Sigmoid colon (tissue), 6 donors: ENCODE measurements at regions not wholly inside any gene's neighbourhood (a gene's known extent, or its start where the extent isn't known, plus 50 kb on each side); places are given as distances from the start of the nearest gene placed in this dataset.

Experiments
- DNase-seq: peaks from one replicate; pipeline ENCODE4 v3.0.0-alpha.2; 2019
- H3K27ac ChIP-seq, 4 donors: fragments of 200-600 bp; sonication (generic); one replicate each; pipeline ENCODE4 v1.5.1; 2016 to 2019; ENCODE audit warnings: mild to moderate bottlenecking in 1 of 4
- H3K27me3 ChIP-seq, 3 donors: fragments of 200-600 bp; sonication (generic); one replicate each; pipeline ENCODE4 v1.5.1; 2019; ENCODE audit warnings: mild to moderate bottlenecking in 1 of 3
- H3K36me3 ChIP-seq, 4 donors: fragments of 200-600 bp; sonication (generic); one replicate each; pipeline ENCODE4 v1.5.1; 2016 to 2019
- H3K4me1 ChIP-seq, 4 donors: fragments of 200-600 bp; sonication (generic); one replicate each; pipeline ENCODE4 v1.5.1; 2017 to 2019
- H3K4me3 ChIP-seq, 4 donors: fragments of 200-600 bp; sonication (generic); one replicate each; pipeline ENCODE4 v1.5.1; 2017 to 2019; ENCODE audit warnings: mild to moderate bottlenecking in 2 of 4, moderate library complexity in 1 of 4
- H3K9me3 ChIP-seq, 4 donors: fragments of 200-600 bp in 3 of 4; sonication (generic) in 3 of 4; one replicate each; pipeline versions ENCODE4 v1.5.1 to v1.6.1; 2013 to 2019
- EP300 ChIP-seq, 4 donors: sonication (generic); formaldehyde crosslinking; IDR thresholded peaks; one replicate each; pipeline ENCODE4 v1.6.1; 2017; ENCODE audit warnings: antibody characterized with exemption in 4 of 4
- POLR2A ChIP-seq, 2 donors: fragments of 450-650 bp; IDR thresholded peaks; one replicate each; pipeline ENCODE4 v1.6.1; 2016; ENCODE audit warnings: antibody characterized with exemption in 2 of 2, mild to moderate bottlenecking in 2 of 2, moderate library complexity in 2 of 2
- POLR2AphosphoS5 ChIP-seq, 4 donors: sonication (generic); formaldehyde crosslinking; IDR thresholded peaks; one replicate each; pipeline ENCODE4 v1.6.1; 2017; ENCODE audit warnings: antibody characterized with exemption in 4 of 4
- WGBS, 2 donors: extraction: QIAGEN DNeasy Blood & Tissue Kit; methylation state at CpG; one replicate each; pipeline ENCODE4 v1.1.7; 2013; 5-methylcytosine and 5-hydroxymethylcytosine counted together
- intact Hi-C: fragments of 100-400 bp; cut with DNase I; formaldehyde crosslinking; loops from one replicate; pipeline ENCODE4 v1.15.1; 2023
- TF ChIP-seq, protein P1 (sequence below), 4 experiments: fragments of 450-650 bp in 3 of 4; fragments of 200-600 bp in 1 of 4; IDR thresholded peaks; one replicate each; pipeline ENCODE4 v1.5.1; 2016 to 2019; ENCODE audit warnings: antibody characterized with exemption in 4 of 4, mild to moderate bottlenecking in 3 of 4, moderate library complexity in 2 of 4
- donor health status: healthy with polysubstance abuse.
- donor health status: healthy.

DNA sequence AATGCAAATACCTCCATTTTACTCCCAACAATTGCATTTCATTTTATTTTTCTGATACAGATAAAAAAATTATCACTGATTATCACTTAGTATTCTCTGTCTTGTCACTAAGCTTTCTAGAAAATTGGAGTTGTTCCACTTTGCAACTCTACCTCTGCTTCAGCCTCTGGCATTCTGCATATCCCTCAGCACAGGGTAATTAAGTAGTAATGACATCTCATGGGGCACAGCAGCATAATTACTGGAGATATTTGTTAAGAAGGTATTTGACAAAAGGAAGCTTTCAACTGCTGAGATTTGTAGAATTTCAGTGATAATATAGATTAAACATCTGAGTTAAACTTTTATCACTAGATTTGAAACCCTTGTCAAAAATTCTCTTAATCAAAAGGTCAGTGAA is 446.2 kb downstream of the HTR1A start:
- no peaks in the 10 kb centered on the region for H3K4me1 ChIP-seq
- no peak overlapping the region for H3K4me3 ChIP-seq
- TF ChIP-seq POLR2A (IDR thresholded peaks at IDR 0.05) = no peak
- no peak for TF ChIP-seq POLR2AphosphoS5 (IDR thresholded peaks at IDR 0.05)
- TF ChIP-seq, protein P1, sequence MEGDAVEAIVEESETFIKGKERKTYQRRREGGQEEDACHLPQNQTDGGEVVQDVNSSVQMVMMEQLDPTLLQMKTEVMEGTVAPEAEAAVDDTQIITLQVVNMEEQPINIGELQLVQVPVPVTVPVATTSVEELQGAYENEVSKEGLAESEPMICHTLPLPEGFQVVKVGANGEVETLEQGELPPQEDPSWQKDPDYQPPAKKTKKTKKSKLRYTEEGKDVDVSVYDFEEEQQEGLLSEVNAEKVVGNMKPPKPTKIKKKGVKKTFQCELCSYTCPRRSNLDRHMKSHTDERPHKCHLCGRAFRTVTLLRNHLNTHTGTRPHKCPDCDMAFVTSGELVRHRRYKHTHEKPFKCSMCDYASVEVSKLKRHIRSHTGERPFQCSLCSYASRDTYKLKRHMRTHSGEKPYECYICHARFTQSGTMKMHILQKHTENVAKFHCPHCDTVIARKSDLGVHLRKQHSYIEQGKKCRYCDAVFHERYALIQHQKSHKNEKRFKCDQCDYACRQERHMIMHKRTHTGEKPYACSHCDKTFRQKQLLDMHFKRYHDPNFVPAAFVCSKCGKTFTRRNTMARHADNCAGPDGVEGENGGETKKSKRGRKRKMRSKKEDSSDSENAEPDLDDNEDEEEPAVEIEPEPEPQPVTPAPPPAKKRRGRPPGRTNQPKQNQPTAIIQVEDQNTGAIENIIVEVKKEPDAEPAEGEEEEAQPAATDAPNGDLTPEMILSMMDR (IDR thresholded peaks at IDR 0.05) = no peak
- no peak for TF ChIP-seq EP300 (IDR thresholded peaks at IDR 0.05)
- H3K27ac ChIP-seq = no peak overlapping the region
- no peak for DNase-seq
- no peaks in the 10 kb centered on the region for H3K36me3 ChIP-seq
- H3K27me3 ChIP-seq = no peaks in the 10 kb centered on the region
- no peaks in the 10 kb centered on the region for H3K9me3 ChIP-seq
- intact Hi-C loops = no loop called here

DNA sequence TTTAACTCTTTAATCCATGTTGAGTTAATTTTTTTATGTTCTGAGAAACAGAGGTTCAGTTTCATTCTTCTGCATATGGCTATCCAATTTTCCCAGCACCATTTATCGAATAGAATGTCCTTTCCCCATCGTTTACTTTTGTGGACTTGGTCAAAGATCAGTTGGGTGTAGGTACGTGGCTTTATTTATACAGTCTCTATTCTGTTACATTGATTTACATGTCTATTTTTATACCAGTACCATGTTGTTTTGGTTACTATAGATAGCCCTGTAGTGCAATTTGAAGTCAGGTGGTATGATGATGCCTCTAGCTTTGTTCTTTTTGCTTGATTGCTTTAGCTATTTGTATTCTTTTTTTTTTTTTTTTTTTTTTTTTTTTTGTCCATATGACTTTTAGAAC is 462.0 kb downstream of the HTR1A start:
- no peak overlapping the region for H3K27ac ChIP-seq
- H3K4me3 ChIP-seq = no peak overlapping the region
- no peaks in the 10 kb centered on the region for H3K9me3 ChIP-seq
- H3K4me1 ChIP-seq = no peaks in the 10 kb centered on the region
- DNase-seq = no peak
- H3K36me3 ChIP-seq = no peaks in the 10 kb centered on the region
- no peaks in the 10 kb centered on the region for H3K27me3 ChIP-seq
- 37 to 65% methylated on average over 3 of the region's 3 CpGs for WGBS, 2 donors
- no peak for TF ChIP-seq EP300 (IDR thresholded peaks at IDR 0.05)
- TF ChIP-seq, protein P1 (IDR thresholded peaks at IDR 0.05) = no peak
- no peak for TF ChIP-seq POLR2A (IDR thresholded peaks at IDR 0.05)
- no peak for TF ChIP-seq POLR2AphosphoS5 (IDR thresholded peaks at IDR 0.05)
- intact Hi-C loops = no loop called here

DNA sequence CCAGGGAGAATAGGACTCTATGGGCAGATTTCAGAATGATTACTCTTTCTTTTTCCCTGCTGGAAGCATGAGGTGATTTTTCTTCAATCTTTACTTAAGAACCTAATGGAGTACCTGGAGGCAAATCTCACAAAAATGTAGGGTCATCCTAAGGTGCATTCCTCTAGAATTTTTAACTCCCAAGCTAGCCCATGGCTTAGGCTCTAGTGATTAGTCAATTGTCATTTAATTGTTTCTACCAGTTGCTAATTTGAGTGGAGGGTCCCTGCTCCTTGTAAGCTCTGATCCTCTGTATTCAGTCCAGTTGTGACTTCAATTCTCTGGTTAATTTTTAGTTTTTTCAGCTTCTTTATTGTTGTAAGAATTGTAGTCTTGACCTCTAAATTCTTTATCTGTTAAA is 467.0 kb downstream of the HTR1A start:
- intact Hi-C loops = no loop called here

GRCh38 chr5:63483338-63483737 is 478.9 kb downstream of the HTR1A start:
- 70 to 86% methylated on average over 1 of the region's 1 CpG for WGBS, 2 donors
- intact Hi-C loops = no loop called here
- Histone ChIP-seq H3K27ac (no peak overlapping the region), H3K36me3 (no peaks in the 10 kb centered on the region), H3K4me1 (no peaks in the 10 kb centered on the region), H3K27me3 (no peaks in the 10 kb centered on the region), H3K4me3 (no peak overlapping the region), H3K9me3 (peaks cover 0 to 3% (median 0%) of the 10 kb centered on the region in 4 donors)
- DNase-seq = no peak
- no peak for TF ChIP-seq EP300 (IDR thresholded peaks at IDR 0.05)
- no peak for TF ChIP-seq POLR2A (IDR thresholded peaks at IDR 0.05)
- TF ChIP-seq, protein P1 (IDR thresholded peaks at IDR 0.05) = no peak
- TF ChIP-seq POLR2AphosphoS5 (IDR thresholded peaks at IDR 0.05) = no peak

More for the DNA sequence above, 467.0 kb downstream of the HTR1A start:
- no peaks in the 10 kb centered on the region for H3K27me3 ChIP-seq
- no peaks in the 10 kb centered on the region for H3K4me1 ChIP-seq
- H3K9me3 ChIP-seq = no peaks in the 10 kb centered on the region
- H3K36me3 ChIP-seq = no peaks in the 10 kb centered on the region
- TF ChIP-seq, protein P1 (IDR thresholded peaks at IDR 0.05) = no peak
- TF ChIP-seq EP300 (IDR thresholded peaks at IDR 0.05) (no peak), POLR2A (IDR thresholded peaks at IDR 0.05) (no peak), POLR2AphosphoS5 (IDR thresholded peaks at IDR 0.05) (no peak)
- no peak for DNase-seq
- H3K27ac ChIP-seq = no peak overlapping the region
- H3K4me3 ChIP-seq = no peak overlapping the region

- TF ChIP-seq, protein P1 (IDR thresholded peaks at IDR 0.05) = no peak
- no peak for TF ChIP-seq POLR2AphosphoS5 (IDR thresholded peaks at IDR 0.05)
- TF ChIP-seq EP300 (IDR thresholded peaks at IDR 0.05) = no peak
- no peak for TF ChIP-seq POLR2A (IDR thresholded peaks at IDR 0.05)
- H3K4me1 ChIP-seq = no peaks in the 10 kb centered on the region
- intact Hi-C loops = no loop called here
- H3K9me3 ChIP-seq = peaks cover 0 to 1% (median 0%) of the 10 kb centered on the region in 4 donors
- no peak for DNase-seq
- H3K4me3 ChIP-seq = no peak overlapping the region
- H3K36me3 ChIP-seq = no peaks in the 10 kb centered on the region
- WGBS, 2 donors = 78 to 84% methylated on average over 1 of the region's 1 CpG
- no peak overlapping the region for H3K27ac ChIP-seq
- H3K27me3 ChIP-seq = no peaks in the 10 kb centered on the region
Observed at GRCh38 chr5:63473335-63473967, 488.8 kb downstream of the HTR1A start.
